ENCODE measurements at regions not wholly inside any gene's neighbourhood (a gene's known extent, or its start where the extent isn't known, plus 50 kb on each side); places are given as distances from the start of the nearest gene placed in this dataset.

DNA sequence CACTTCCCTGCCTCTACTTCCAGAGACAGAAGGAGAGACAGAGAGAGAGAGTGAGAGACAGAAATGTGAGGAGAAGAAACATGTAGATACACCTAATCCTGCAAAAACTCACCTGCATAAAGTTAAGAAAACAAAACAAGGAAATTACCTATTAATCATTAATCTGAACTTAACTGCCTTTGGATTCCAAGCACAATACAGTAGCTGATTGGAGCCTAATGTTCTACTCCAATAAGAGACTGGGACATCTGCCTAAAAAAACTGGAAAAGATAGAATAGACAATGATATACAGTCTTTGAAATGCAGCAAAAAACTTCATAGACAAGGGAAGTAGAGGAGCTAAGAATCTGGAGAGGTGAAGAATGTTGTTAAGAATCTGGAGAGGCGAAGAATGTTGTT is 910.2 kb upstream of the SLC10A2 start:
- Histone ChIP-seq H4K20me1 (ENCODE audit: insufficient read depth) (no peaks in the 10 kb centered on the region), H3K9me2 (ENCODE audit: insufficient read depth) (no peaks in the 10 kb centered on the region), H3K27ac (ENCODE audit: low read depth, low read length) (no peak overlapping the region), H3K36me3 (ENCODE audit: control insufficient read depth in 1 of 2, insufficient read depth in 2 of 2, low read length in 2 of 2) (no peaks in the 10 kb centered on the region), H3K4me3 (replicated peaks in 1 of 2; ENCODE audit: low read depth in 1 of 2, low read length in 2 of 2) (no peak overlapping the region), H3K9ac (ENCODE audit: low read length) (no peak overlapping the region), H3K4me1 (ENCODE audit: control insufficient read depth in 1 of 2, insufficient read depth in 2 of 2, low read length in 2 of 2) (peaks cover 4 to 9% of the 10 kb centered on the region in 2 experiments; a peak in 1 of 4 replicates), H3K79me2 (ENCODE audit: insufficient read depth, low read length) (no peaks in the 10 kb centered on the region), H3K9me3 (ENCODE audit: control insufficient read depth in 1 of 2, insufficient read depth in 1 of 2, low read depth in 1 of 2, low read length in 2 of 2) (no peaks in the 10 kb centered on the region), H3K27me3 (ENCODE audit: insufficient read depth, low read length) (no peaks in the 10 kb centered on the region), H2AFZ (ENCODE audit: low read depth, low read length, poor library complexity, severe bottlenecking) (no peak overlapping the region), H3K4me2 (ENCODE audit: low read length) (no peak overlapping the region)
- POLR2A ChIA-PET, result no interaction called here
- ATAC-seq (no peak), DNase-seq (ENCODE audit: low read depth, low spot score) (no peak)
- no TSS peak for BruUV-seq (replicated peaks)
- CTCF ChIA-PET, result no interaction called here
- TF ChIP-seq YY1 (IDR thresholded peaks at IDR 0.05; ENCODE audit: extremely low read depth, insufficient replicate concordance, low read depth, low read length) (no peak), ZFX (IDR thresholded peaks at IDR 0.05) (no peak), TCF7L2 (IDR thresholded peaks at IDR 0.05; ENCODE audit: borderline replicate concordance, extremely low read depth, insufficient read depth, insufficient read length) (no peak), POLR2AphosphoS5 (IDR thresholded peaks at IDR 0.05; ENCODE audit: low read depth, low read length) (no peak), POLR2A (IDR thresholded peaks at IDR 0.05; ENCODE audit: borderline replicate concordance, extremely low read depth, insufficient read depth, insufficient read length) (no peak), SIN3A (IDR thresholded peaks at IDR 0.05; ENCODE audit: low read depth) (no peak)
- TF ChIP-seq, protein P1, sequence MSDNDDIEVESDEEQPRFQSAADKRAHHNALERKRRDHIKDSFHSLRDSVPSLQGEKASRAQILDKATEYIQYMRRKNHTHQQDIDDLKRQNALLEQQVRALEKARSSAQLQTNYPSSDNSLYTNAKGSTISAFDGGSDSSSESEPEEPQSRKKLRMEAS (IDR thresholded peaks at IDR 0.05), result no peak
- intact Hi-C loops (cut with micrococcal nuclease), result no loop called here
- RAD21 ChIA-PET (ENCODE audit: low non-redundant PET in 1 of 2, low total read pairs in 2 of 2, uncharacterized antibody in 2 of 2, unreplicated experiment in 2 of 2), result no interaction called here

DNA sequence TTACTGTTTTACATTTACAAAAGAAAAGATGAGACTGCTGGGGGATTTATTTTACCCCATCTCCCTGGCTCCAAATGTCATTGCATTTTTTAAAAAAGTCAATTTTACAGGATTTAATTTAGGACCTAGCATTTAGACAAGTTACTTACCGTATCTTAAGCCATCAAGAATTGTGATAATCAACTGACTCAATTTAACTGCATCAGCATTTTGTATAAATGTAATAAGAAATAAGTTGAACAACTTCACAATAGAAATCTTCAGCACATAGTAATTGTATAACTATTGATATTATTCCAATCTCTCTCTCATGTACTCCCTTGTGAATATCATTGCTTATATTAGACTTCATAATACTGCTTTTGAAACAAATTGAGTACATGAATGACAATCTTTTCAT is 907.5 kb upstream of the SLC10A2 start:
- DNase-seq (ENCODE audit: low read depth, low spot score), result no peak
- H3K27me3 ChIP-seq (ENCODE audit: insufficient read depth, low read length), result no peaks in the 10 kb centered on the region
- H3K9me3 ChIP-seq (ENCODE audit: control insufficient read depth in 1 of 2, insufficient read depth in 1 of 2, low read depth in 1 of 2, low read length in 2 of 2), result no peaks in the 10 kb centered on the region
- peaks cover 4 to 9% of the 10 kb centered on the region in 2 experiments; a peak in 1 of 4 replicates for H3K4me1 ChIP-seq (ENCODE audit: control insufficient read depth in 1 of 2, insufficient read depth in 2 of 2, low read length in 2 of 2)
- no TSS peak for BruUV-seq (replicated peaks)
- no peak overlapping the region for H3K4me2 ChIP-seq (ENCODE audit: low read length)
- ChIA-PET POLR2A (no interaction called here), RAD21 (ENCODE audit: low non-redundant PET in 1 of 2, low total read pairs in 2 of 2, uncharacterized antibody in 2 of 2, unreplicated experiment in 2 of 2) (no interaction called here), CTCF (no interaction called here)
- ATAC-seq, result no peak
- no peak overlapping the region for H3K4me3 ChIP-seq (replicated peaks in 1 of 2; ENCODE audit: low read depth in 1 of 2, low read length in 2 of 2)
- H4K20me1 ChIP-seq (ENCODE audit: insufficient read depth), result no peaks in the 10 kb centered on the region
- H3K36me3 ChIP-seq (ENCODE audit: control insufficient read depth in 1 of 2, insufficient read depth in 2 of 2, low read length in 2 of 2), result no peaks in the 10 kb centered on the region
- intact Hi-C loops (cut with micrococcal nuclease), result no loop called here
- no peaks in the 10 kb centered on the region for H3K9me2 ChIP-seq (ENCODE audit: insufficient read depth)
- H2AFZ ChIP-seq (ENCODE audit: low read depth, low read length, poor library complexity, severe bottlenecking), result no peak overlapping the region
- no peaks in the 10 kb centered on the region for H3K79me2 ChIP-seq (ENCODE audit: insufficient read depth, low read length)
- H3K27ac ChIP-seq (ENCODE audit: low read depth, low read length), result no peak overlapping the region
- no peak overlapping the region for H3K9ac ChIP-seq (ENCODE audit: low read length)
- TF ChIP-seq POLR2AphosphoS5 (IDR thresholded peaks at IDR 0.05; ENCODE audit: low read depth, low read length), result no peak
- no peak for TF ChIP-seq SIN3A (IDR thresholded peaks at IDR 0.05; ENCODE audit: low read depth)
- TF ChIP-seq SP1 (IDR thresholded peaks at IDR 0.05; ENCODE audit: low read depth), result no peak
- TF ChIP-seq, protein P2, sequence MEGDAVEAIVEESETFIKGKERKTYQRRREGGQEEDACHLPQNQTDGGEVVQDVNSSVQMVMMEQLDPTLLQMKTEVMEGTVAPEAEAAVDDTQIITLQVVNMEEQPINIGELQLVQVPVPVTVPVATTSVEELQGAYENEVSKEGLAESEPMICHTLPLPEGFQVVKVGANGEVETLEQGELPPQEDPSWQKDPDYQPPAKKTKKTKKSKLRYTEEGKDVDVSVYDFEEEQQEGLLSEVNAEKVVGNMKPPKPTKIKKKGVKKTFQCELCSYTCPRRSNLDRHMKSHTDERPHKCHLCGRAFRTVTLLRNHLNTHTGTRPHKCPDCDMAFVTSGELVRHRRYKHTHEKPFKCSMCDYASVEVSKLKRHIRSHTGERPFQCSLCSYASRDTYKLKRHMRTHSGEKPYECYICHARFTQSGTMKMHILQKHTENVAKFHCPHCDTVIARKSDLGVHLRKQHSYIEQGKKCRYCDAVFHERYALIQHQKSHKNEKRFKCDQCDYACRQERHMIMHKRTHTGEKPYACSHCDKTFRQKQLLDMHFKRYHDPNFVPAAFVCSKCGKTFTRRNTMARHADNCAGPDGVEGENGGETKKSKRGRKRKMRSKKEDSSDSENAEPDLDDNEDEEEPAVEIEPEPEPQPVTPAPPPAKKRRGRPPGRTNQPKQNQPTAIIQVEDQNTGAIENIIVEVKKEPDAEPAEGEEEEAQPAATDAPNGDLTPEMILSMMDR (IDR thresholded peaks at IDR 0.05 in 2 of 3, conservative IDR thresholded peaks at IDR 0.05 in 1 of 3; ENCODE audit: borderline replicate concordance in 1 of 3, insufficient read depth in 1 of 3, low read depth in 2 of 3, low read length in 2 of 3), result no peak
- TF ChIP-seq JUND (IDR thresholded peaks at IDR 0.05), result no peak
- TF ChIP-seq CBX3 (IDR thresholded peaks at IDR 0.05; ENCODE audit: low read depth), result no peak
- no peak for TF ChIP-seq TCF7L2 (IDR thresholded peaks at IDR 0.05; ENCODE audit: borderline replicate concordance, extremely low read depth, insufficient read depth, insufficient read length)
- TF ChIP-seq, protein P1 (IDR thresholded peaks at IDR 0.05), result no peak
- TF ChIP-seq, protein P3, sequence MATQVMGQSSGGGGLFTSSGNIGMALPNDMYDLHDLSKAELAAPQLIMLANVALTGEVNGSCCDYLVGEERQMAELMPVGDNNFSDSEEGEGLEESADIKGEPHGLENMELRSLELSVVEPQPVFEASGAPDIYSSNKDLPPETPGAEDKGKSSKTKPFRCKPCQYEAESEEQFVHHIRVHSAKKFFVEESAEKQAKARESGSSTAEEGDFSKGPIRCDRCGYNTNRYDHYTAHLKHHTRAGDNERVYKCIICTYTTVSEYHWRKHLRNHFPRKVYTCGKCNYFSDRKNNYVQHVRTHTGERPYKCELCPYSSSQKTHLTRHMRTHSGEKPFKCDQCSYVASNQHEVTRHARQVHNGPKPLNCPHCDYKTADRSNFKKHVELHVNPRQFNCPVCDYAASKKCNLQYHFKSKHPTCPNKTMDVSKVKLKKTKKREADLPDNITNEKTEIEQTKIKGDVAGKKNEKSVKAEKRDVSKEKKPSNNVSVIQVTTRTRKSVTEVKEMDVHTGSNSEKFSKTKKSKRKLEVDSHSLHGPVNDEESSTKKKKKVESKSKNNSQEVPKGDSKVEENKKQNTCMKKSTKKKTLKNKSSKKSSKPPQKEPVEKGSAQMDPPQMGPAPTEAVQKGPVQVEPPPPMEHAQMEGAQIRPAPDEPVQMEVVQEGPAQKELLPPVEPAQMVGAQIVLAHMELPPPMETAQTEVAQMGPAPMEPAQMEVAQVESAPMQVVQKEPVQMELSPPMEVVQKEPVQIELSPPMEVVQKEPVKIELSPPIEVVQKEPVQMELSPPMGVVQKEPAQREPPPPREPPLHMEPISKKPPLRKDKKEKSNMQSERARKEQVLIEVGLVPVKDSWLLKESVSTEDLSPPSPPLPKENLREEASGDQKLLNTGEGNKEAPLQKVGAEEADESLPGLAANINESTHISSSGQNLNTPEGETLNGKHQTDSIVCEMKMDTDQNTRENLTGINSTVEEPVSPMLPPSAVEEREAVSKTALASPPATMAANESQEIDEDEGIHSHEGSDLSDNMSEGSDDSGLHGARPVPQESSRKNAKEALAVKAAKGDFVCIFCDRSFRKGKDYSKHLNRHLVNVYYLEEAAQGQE (IDR thresholded peaks at IDR 0.05; ENCODE audit: low read depth), result no peak

Data from HCT116 (cell line).